ENCODE measurements at regions not wholly inside any gene's neighbourhood (a gene's known extent, or its start where the extent isn't known, plus 50 kb on each side); places are given as distances from the start of the nearest gene placed in this dataset.

DNA sequence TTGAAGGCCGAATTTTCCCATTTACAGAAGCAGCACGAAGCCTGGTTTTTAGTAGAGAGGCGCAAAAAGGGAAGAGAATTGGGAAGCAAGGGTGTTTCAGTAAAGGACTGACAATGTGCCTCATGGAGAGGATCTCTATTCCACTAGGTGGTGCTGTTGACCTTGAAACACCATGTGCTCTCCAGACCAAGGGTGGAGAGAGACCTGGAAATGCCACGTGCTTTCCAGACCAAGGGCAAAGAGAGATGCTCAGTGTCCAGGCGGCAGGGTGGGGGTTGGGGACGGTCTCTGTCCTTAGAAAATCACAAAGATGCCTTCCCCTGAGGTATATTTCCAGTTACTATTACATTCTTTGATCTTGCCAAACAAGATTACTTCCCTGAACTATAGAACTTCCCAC lies 425.3 kb downstream of the CSNK1G3 start:
- TF ChIP-seq TAF1 (conservative IDR thresholded peaks at IDR 0.05) (no peak), GABPA (IDR thresholded peaks at IDR 0.05 in 1 of 2, conservative IDR thresholded peaks at IDR 0.05 in 1 of 2) (no peak), SP1 (IDR thresholded peaks at IDR 0.05) (no peak), JUND (IDR thresholded peaks at IDR 0.05) (no peak), ATF3 (IDR thresholded peaks at IDR 0.05) (no peak), YY1 (IDR thresholded peaks at IDR 0.05) (no peak), ZBTB33 (IDR thresholded peaks at IDR 0.05) (no peak)
- TF ChIP-seq, protein P1, sequence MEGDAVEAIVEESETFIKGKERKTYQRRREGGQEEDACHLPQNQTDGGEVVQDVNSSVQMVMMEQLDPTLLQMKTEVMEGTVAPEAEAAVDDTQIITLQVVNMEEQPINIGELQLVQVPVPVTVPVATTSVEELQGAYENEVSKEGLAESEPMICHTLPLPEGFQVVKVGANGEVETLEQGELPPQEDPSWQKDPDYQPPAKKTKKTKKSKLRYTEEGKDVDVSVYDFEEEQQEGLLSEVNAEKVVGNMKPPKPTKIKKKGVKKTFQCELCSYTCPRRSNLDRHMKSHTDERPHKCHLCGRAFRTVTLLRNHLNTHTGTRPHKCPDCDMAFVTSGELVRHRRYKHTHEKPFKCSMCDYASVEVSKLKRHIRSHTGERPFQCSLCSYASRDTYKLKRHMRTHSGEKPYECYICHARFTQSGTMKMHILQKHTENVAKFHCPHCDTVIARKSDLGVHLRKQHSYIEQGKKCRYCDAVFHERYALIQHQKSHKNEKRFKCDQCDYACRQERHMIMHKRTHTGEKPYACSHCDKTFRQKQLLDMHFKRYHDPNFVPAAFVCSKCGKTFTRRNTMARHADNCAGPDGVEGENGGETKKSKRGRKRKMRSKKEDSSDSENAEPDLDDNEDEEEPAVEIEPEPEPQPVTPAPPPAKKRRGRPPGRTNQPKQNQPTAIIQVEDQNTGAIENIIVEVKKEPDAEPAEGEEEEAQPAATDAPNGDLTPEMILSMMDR (IDR thresholded peaks at IDR 0.05; ENCODE audit: low read depth, low read length, missing input control) = peak; percentile 40
